ENCODE measurements at regions not wholly inside any gene's neighbourhood (a gene's known extent, or its start where the extent isn't known, plus 50 kb on each side); places are given as distances from the start of the nearest gene placed in this dataset.

DNA sequence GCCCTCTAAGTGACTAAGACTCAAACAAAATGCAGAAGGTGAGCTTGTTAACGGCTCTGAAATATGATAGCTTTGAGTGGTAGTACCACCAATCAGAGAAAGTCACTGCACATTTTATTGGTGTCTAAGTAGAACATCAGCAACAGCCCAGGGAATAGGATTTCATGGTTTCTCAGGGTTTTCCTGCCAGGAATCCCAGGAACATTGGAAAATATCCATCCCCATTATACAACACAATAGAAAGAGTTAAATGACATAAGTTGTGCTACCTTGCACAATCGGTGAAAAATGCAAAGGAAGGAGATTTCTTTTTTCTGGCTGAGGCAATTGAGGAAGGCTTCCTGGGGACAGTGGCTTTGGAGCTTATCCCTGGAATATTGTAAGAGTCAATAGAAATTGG is 283.1 kb downstream of the HLX start:
- DNase-seq (ENCODE audit: insufficient read length) (no peak), FAIRE-seq (no peak)
- TF ChIP-seq POLR2A (IDR thresholded peaks at IDR 0.05; ENCODE audit: low read depth, low read length), result no peak
- no peak for TF ChIP-seq POLR2AphosphoS5 (IDR thresholded peaks at IDR 0.05; ENCODE audit: low read depth, low read length)
- no peak for TF ChIP-seq TAF1 (IDR thresholded peaks at IDR 0.05; ENCODE audit: borderline replicate concordance, low read depth, low read length)

GRCh38 chr1:221162939-221163338 is 283.7 kb downstream of the HLX start:
- FAIRE-seq (no peak), DNase-seq (ENCODE audit: insufficient read length) (no peak)
- TF ChIP-seq POLR2AphosphoS5 (IDR thresholded peaks at IDR 0.05; ENCODE audit: low read depth, low read length) (no peak), POLR2A (IDR thresholded peaks at IDR 0.05; ENCODE audit: low read depth, low read length) (no peak), TAF1 (IDR thresholded peaks at IDR 0.05; ENCODE audit: borderline replicate concordance, low read depth, low read length) (no peak)

DNA sequence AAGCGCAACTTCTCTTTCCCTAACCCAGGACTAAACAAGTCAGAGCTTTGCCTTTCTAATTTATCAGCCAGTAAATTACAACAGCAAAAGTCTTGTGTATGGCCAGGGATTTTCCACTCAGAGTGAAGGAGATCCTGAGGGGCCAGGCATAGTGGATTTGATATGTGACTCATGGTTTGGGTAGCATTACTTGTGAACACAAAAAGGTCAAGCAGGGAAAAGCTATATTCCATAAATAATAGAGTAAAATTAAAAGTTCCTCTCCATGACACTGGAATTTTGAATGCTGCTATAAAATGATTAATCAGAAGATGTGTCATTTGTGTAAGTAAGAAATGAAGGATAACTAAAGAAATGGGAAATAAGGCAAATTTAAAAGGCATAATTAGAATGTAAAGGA is 284.8 kb downstream of the HLX start:
- TF ChIP-seq POLR2A (IDR thresholded peaks at IDR 0.05; ENCODE audit: low read depth, low read length) (no peak), TAF1 (IDR thresholded peaks at IDR 0.05; ENCODE audit: borderline replicate concordance, low read depth, low read length) (no peak), POLR2AphosphoS5 (IDR thresholded peaks at IDR 0.05; ENCODE audit: low read depth, low read length) (no peak)
- no peak for DNase-seq (ENCODE audit: insufficient read length)
- FAIRE-seq, result no peak

GRCh38 chr1:221164951-221165838 is 286.0 kb downstream of the HLX start:
- no peak for DNase-seq (ENCODE audit: insufficient read length)
- TF ChIP-seq POLR2AphosphoS5 (IDR thresholded peaks at IDR 0.05; ENCODE audit: low read depth, low read length) (no peak), TAF1 (IDR thresholded peaks at IDR 0.05; ENCODE audit: borderline replicate concordance, low read depth, low read length) (no peak), POLR2A (IDR thresholded peaks at IDR 0.05; ENCODE audit: low read depth, low read length) (no peak)
- no peak for FAIRE-seq

GRCh38 chr1:221165839-221166500 is 286.7 kb downstream of the HLX start:
- TF ChIP-seq TAF1 (IDR thresholded peaks at IDR 0.05; ENCODE audit: borderline replicate concordance, low read depth, low read length) (no peak), POLR2A (IDR thresholded peaks at IDR 0.05; ENCODE audit: low read depth, low read length) (no peak), POLR2AphosphoS5 (IDR thresholded peaks at IDR 0.05; ENCODE audit: low read depth, low read length) (no peak)
- FAIRE-seq, result no peak
- DNase-seq (ENCODE audit: insufficient read length), result no peak

- no peak for DNase-seq (ENCODE audit: insufficient read length)
- FAIRE-seq, result peak; percentile 9
These were observed 287.5 kb downstream of the HLX start for GRCh38 chr1:221166559-221167318.

GRCh38 chr1:221169447-221169889 is 290.2 kb downstream of the HLX start:
- DNase-seq (ENCODE audit: insufficient read length) (no peak), FAIRE-seq (no peak)

More at GRCh38 chr1:221166559-221167318, 287.5 kb downstream of the HLX start:
- TF ChIP-seq POLR2A (IDR thresholded peaks at IDR 0.05; ENCODE audit: low read depth, low read length), result no peak
- no peak for TF ChIP-seq POLR2AphosphoS5 (IDR thresholded peaks at IDR 0.05; ENCODE audit: low read depth, low read length)
- TF ChIP-seq TAF1 (IDR thresholded peaks at IDR 0.05; ENCODE audit: borderline replicate concordance, low read depth, low read length), result no peak

DNA sequence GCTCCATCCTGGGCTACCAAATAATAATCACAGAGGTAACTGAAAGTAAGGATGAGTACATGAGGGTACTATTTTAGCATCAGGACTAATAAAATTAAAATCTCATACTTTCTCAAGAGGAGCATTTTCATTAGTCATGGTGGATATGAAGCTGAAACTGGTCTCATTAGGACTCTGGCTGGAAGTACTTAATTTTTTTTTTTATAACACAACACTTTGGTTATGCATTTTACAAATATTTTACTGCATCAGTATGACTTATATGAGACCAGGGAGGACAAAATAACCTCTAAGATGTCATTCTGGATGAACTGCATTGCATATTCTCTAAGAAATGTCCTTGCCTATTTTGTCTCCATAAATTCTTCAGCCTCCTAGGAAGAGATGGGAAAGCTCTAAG is 290.9 kb downstream of the HLX start:
- FAIRE-seq (no peak), DNase-seq (ENCODE audit: insufficient read length) (no peak)
- no peak for TF ChIP-seq POLR2A (IDR thresholded peaks at IDR 0.05; ENCODE audit: low read depth, low read length)
- no peak for TF ChIP-seq TAF1 (IDR thresholded peaks at IDR 0.05; ENCODE audit: borderline replicate concordance, low read depth, low read length)

More at GRCh38 chr1:221169447-221169889, 290.2 kb downstream of the HLX start:
- TF ChIP-seq TAF1 (IDR thresholded peaks at IDR 0.05; ENCODE audit: borderline replicate concordance, low read depth, low read length), result no peak
- TF ChIP-seq POLR2A (IDR thresholded peaks at IDR 0.05; ENCODE audit: low read depth, low read length), result no peak
- TF ChIP-seq POLR2AphosphoS5 (IDR thresholded peaks at IDR 0.05; ENCODE audit: low read depth, low read length), result no peak

DNA sequence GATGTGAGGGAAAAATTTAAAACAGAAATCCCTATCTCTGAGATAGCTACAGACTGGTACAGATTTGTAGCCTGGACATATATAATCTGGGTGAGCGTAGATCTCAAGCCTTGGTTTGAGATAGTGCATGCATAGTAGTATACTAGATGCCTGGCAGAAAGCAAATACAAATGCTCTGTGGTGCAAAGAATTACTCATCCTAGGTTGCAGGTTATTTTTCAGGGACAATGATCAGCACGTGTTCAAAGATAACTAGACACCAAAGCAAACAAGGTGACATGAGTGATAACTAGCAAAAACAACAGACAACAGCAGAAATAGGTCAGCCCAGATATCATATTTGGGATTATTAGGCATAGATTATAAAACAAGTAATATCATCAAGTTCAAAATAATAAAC is 292.5 kb downstream of the HLX start:
- FAIRE-seq (no peak), DNase-seq (ENCODE audit: insufficient read length) (no peak)
- TF ChIP-seq TAF1 (IDR thresholded peaks at IDR 0.05; ENCODE audit: borderline replicate concordance, low read depth, low read length), result no peak
- no peak for TF ChIP-seq POLR2A (IDR thresholded peaks at IDR 0.05; ENCODE audit: low read depth, low read length)
- TF ChIP-seq POLR2AphosphoS5 (IDR thresholded peaks at IDR 0.05; ENCODE audit: low read depth, low read length), result no peak

DNA sequence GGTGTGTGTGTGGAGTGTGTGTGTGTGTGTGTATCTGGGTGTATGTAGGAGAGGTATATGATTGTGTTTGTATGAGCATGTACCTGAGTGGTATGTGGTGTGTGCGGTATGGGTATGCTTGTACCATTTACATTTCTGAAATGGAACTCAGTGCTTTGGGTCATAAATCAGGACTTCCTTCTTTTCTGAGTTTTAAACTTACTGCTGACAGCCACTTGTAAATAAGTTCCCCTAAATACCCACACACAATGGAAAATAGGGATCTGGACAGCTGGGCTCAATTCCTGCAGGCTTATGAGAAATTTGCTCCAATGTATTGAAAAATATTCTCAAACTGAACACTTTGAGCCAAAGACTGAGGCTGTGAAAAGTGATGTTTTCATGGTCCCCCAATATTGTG is 293.6 kb downstream of the HLX start:
- FAIRE-seq (no peak), DNase-seq (ENCODE audit: insufficient read length) (no peak)
- TF ChIP-seq POLR2AphosphoS5 (IDR thresholded peaks at IDR 0.05; ENCODE audit: low read depth, low read length) (no peak), TAF1 (IDR thresholded peaks at IDR 0.05; ENCODE audit: borderline replicate concordance, low read depth, low read length) (no peak)

- TF ChIP-seq TAF1 (IDR thresholded peaks at IDR 0.05; ENCODE audit: borderline replicate concordance, low read depth, low read length) (no peak), POLR2A (IDR thresholded peaks at IDR 0.05; ENCODE audit: low read depth, low read length) (no peak), POLR2AphosphoS5 (IDR thresholded peaks at IDR 0.05; ENCODE audit: low read depth, low read length) (no peak)
- no peak for FAIRE-seq
- no peak for DNase-seq (ENCODE audit: insufficient read length)
These were observed 295.2 kb downstream of the HLX start for GRCh38 chr1:221174330-221174993.
